Colonic mucosa (tissue), 4 donors: ENCODE measurements at regions not wholly inside any gene's neighbourhood (a gene's known extent, or its start where the extent isn't known, plus 50 kb on each side); places are given as distances from the start of the nearest gene placed in this dataset.
"Not testable (repeated sequence)": the region's sequence is repeated elsewhere in the genome, so short reads cannot be mapped to it uniquely, and the experiment has no call there.

Source experiments
- DNase-seq: peaks from one replicate; pipeline ENCODE4 v3.0.0-alpha.2; 2020
- H3K27ac ChIP-seq: fragments of 200-600 bp; one replicate; pipeline ENCODE4 v1.8.0; 2021
- H3K27me3 ChIP-seq: fragments of 200-600 bp; one replicate; pipeline ENCODE4 v1.8.0; 2021
- H3K36me3 ChIP-seq: fragments of 200-600 bp; one replicate; pipeline ENCODE4 v1.8.0; 2021
- H3K4me1 ChIP-seq: fragments of 200-600 bp; one replicate; pipeline ENCODE4 v1.8.0; 2021; ENCODE audit warnings: mild to moderate bottlenecking
- H3K4me3 ChIP-seq: fragments of 200-600 bp; one replicate; pipeline ENCODE4 v1.8.0; 2021
- H3K9ac ChIP-seq, 2 donors: one replicate each; pipeline ENCODE4 v1.7.0; 2013; ENCODE audit warnings: control low read depth in 2 of 2, low read depth in 2 of 2, low read length in 2 of 2
- H3K9me3 ChIP-seq: fragments of 200-600 bp; one replicate; pipeline ENCODE4 v1.8.0; 2021
- intact Hi-C: fragments of 100-400 bp; cut with DNase I; formaldehyde crosslinking; loops from one replicate; pipeline ENCODE4 v1.14.1; 2022
- TF ChIP-seq, protein P1 (sequence below): fragments of 200-600 bp; IDR thresholded peaks from one replicate; pipeline ENCODE4 v1.8.0; 2022; ENCODE audit warnings: antibody characterized with exemption, mild to moderate bottlenecking
- donor health status: healthy.
- donor health status: DM: no; HTN: no; CAD: no.
- donor health status: DM: no; HTN: no; CAD: no.

DNA sequence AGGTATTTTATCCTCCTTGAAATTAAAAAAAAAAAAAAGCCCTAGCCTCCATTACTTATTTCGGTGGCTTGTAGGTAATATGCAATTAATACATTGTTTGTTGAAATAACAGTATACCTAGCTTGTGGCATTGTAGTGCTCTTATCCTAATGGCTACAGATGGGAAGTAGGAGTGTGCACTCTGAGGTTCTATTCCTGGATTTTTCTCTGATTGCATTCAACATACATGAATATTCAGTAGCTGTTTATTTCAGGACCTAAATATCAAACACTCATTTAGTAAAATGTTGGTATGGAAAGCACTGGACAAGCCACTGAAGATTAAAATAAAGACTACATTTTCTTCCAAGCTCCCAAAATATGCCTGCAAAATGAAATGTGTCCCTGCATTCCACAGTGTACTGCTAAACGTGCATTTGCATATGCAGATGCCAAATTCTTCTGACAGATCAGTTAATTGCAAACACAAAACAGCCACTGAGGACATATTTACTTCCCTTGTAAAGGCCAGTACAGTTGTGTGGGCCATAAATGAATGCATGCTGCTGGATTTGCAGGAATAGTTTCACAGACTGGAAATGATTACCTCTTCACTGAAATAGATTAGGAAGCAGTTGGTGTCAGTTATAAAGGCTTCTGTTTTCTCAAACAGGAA is 826.1 kb downstream of the PRELID2 start:
- intact Hi-C loops: no loop called here
- Histone ChIP-seq H3K27me3 (no peaks in the 10 kb centered on the region), H3K36me3 (no peaks in the 10 kb centered on the region)

DNA sequence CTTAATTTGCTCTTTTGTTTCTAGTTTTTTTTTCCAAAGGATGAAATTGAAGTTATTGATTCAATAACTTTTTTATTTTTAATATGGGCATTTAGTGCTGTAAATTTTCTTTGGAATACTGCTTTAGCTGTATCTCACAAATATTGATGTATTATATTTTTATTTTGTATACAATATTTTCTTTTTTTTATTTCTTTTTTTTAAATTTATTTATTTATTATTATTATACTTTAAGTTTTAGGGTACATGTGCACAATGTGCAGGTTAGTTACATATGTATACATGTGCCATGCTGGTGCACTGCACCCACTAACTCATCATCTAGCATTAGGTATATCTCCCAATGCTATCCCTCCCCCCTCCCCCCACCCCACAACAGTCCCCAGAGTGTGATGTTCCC is 823.7 kb downstream of the KCTD16 start:
- H3K36me3 ChIP-seq, H3K27me3 ChIP-seq, H3K4me3 ChIP-seq, DNase-seq, H3K9me3 ChIP-seq, H3K4me1 ChIP-seq, intact Hi-C loops, H3K9ac ChIP-seq, H3K27ac ChIP-seq: not testable (repeated sequence)

More for the DNA sequence above, 826.1 kb downstream of the PRELID2 start:
- Histone ChIP-seq H3K9me3 (no peaks in the 10 kb centered on the region), H3K9ac (no peak overlapping the region), H3K4me1 (no peaks in the 10 kb centered on the region), H3K4me3 (no peak overlapping the region), H3K27ac (no peak overlapping the region)
- no peak for DNase-seq
- TF ChIP-seq, protein P1, sequence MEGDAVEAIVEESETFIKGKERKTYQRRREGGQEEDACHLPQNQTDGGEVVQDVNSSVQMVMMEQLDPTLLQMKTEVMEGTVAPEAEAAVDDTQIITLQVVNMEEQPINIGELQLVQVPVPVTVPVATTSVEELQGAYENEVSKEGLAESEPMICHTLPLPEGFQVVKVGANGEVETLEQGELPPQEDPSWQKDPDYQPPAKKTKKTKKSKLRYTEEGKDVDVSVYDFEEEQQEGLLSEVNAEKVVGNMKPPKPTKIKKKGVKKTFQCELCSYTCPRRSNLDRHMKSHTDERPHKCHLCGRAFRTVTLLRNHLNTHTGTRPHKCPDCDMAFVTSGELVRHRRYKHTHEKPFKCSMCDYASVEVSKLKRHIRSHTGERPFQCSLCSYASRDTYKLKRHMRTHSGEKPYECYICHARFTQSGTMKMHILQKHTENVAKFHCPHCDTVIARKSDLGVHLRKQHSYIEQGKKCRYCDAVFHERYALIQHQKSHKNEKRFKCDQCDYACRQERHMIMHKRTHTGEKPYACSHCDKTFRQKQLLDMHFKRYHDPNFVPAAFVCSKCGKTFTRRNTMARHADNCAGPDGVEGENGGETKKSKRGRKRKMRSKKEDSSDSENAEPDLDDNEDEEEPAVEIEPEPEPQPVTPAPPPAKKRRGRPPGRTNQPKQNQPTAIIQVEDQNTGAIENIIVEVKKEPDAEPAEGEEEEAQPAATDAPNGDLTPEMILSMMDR: no peak

DNA sequence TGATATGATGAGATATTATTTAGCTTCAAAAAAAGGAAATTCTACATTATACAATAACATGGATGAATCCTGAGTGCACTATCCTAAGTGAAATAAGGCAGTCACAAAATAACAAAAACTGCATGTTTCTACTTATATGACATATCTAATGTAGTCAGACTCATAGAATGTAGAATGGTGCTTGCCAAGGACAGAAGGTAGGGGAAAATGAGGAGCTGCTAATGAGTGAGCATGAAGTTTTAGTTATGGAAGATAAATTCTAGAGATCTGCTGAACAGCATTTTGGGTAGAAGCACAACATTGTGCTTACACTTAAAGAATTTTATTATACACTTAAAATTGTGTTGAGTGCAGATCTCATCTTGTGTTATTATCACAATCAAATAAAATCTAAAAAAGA is 812.4 kb downstream of the KCTD16 start:
- Histone ChIP-seq H3K4me3 (no peak overlapping the region), H3K9me3 (no peaks in the 10 kb centered on the region), H3K36me3 (no peaks in the 10 kb centered on the region), H3K27ac (no peak overlapping the region), H3K9ac (no peak overlapping the region), H3K27me3 (no peaks in the 10 kb centered on the region), H3K4me1 (no peaks in the 10 kb centered on the region)
- intact Hi-C loops: no loop called here
- no peak for DNase-seq
- TF ChIP-seq, protein P1: no peak

DNA sequence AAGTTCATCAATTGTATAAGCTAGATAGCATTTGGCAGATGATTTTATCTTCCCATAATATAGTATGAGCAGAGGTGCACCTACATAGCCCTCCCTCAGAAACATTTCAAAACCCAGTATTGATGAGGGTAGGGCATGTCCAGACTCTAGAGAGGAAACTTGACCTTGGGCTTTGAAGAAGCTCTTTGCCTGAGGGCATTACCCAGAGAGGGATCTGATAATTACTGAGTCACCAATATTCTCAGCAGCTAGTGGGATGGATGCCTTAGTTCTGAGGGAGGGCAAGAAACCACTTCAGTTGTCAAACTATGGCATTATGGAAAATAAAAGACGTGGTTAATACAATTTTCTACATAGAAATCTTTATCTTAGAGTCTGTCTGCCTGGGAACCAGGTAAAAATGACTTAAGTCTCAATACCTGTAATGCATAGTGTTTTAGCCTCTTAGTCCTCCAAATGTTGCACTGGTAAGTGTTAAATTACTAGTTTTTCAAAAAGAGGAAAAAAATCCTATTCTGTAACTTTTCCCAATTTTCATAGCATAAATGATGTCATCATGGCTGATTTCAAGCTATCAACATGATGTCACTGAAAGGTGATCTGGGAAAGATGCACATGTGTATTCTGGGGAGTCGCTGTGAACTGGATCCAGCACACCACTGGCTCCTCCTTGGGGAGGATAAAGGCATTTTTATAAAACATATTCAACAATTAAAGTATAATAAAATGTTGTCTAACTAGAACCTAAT is 809.0 kb downstream of the KCTD16 start:
- Histone ChIP-seq H3K9ac (no peak overlapping the region), H3K4me1 (no peaks in the 10 kb centered on the region), H3K36me3 (no peaks in the 10 kb centered on the region), H3K27ac (no peak overlapping the region), H3K9me3 (no peaks in the 10 kb centered on the region), H3K27me3 (no peaks in the 10 kb centered on the region), H3K4me3 (no peak overlapping the region)
- DNase-seq: no peak
- intact Hi-C loops: no loop called here
- TF ChIP-seq, protein P1: no peak

DNA sequence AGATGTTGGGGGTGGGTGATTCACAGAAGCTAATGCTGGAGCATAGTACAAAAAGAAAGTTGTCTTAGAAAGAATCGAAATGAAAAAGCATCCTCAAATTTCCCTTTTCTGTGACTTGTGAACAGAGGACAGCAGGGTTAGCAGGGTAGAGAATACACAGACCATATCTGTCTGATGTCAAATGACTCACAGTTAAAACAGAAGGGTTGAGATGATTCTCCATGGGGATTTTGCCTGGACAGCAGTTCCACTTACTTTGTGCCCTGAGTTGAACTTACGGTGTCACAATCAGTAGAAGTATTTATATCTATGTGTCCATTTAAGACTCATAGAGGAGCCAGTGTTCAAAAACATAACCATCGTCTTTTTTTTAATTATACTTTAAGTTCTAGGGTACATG is 801.6 kb downstream of the KCTD16 start:
- TF ChIP-seq, protein P1: no peak
- Histone ChIP-seq H3K27me3 (no peaks in the 10 kb centered on the region), H3K9ac (no peak overlapping the region), H3K27ac (no peak overlapping the region), H3K4me3 (no peak overlapping the region), H3K36me3 (no peaks in the 10 kb centered on the region), H3K4me1 (no peaks in the 10 kb centered on the region), H3K9me3 (no peaks in the 10 kb centered on the region)
- no peak for DNase-seq
- intact Hi-C loops: no loop called here
